ENCODE measurements at regions not wholly inside any gene's neighbourhood (a gene's known extent, or its start where the extent isn't known, plus 50 kb on each side); places are given as distances from the start of the nearest gene placed in this dataset.

DNA sequence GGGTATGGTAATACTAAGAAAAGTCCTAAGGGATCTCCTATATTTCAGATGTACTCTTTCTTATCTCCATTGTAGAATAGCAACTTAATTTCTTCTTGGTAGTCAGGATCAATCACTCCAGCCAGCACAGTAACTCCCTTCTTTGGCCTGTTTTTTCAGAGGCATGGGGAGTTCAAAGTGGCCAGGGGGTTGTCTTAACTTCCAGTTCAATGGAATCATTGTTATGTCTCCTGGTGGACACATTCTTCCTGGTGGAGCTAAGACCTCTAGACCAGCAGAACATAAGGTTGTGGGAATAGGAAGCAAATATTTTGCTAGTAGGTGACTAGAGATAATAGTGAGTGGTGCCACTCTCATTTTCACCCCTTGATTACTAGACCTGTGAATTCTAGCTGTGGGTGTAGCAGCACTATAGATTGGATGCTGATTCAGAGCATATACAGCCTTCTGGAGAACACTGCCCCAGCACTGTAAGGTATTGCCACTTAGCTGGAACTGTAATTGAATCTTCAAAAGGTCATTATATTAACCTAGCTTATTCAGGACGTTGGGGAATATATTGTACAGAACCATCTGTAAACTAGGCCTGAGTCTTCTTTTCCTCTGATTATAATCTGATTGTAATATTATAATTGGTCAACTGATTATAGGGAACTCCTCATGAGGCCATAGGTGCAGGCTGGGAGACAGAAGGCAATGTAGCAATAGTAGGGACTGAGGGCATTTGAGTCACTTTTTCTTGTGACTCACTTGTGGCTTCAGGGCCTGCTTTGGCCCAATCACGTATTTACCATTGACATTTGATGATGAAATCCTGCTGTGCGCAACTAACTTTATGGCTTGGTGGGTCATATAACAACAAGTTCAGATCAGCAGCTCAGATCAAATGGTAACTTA is 60.2 kb upstream of the ATP2B1 start:
- TF ChIP-seq GATA2 (IDR thresholded peaks at IDR 0.05; ENCODE audit: low read depth, low read length) (no peak), GATA3 (IDR thresholded peaks at IDR 0.05; ENCODE audit: low read depth, low read length) (no peak)

Data from SH-SY5Y (cell line).